ES-I3 (cell line): ENCODE measurements at regions not wholly inside any gene's neighbourhood (a gene's known extent, or its start where the extent isn't known, plus 50 kb on each side); places are given as distances from the start of the nearest gene placed in this dataset.

Experiments used
- H3K36me3 ChIP-seq: 2 replicates; pipeline ENCODE4 v1.6.1; 2013; ENCODE audit warnings: mild to moderate bottlenecking, low read length, control low read depth, moderate library complexity; ENCODE audit not compliant: insufficient read depth
- H3K4me1 ChIP-seq: 2 replicates; pipeline ENCODE4 v1.6.1; 2013; ENCODE audit warnings: mild to moderate bottlenecking, control low read depth, low read length; ENCODE audit not compliant: insufficient read depth
- H3K9ac ChIP-seq: 2 replicates; pipeline ENCODE4 v1.6.1; 2013; ENCODE audit warnings: low read depth, mild to moderate bottlenecking, low read length, moderate library complexity
- H3K9me3 ChIP-seq: 2 replicates; pipeline ENCODE4 v1.6.1; 2013; ENCODE audit warnings: mild to moderate bottlenecking, low read length, moderate library complexity; ENCODE audit not compliant: control insufficient read depth, insufficient read depth

- no peaks in the 10 kb centered on the region for H3K4me1 ChIP-seq
- no peaks in the 10 kb centered on the region for H3K36me3 ChIP-seq
- H3K9me3 ChIP-seq: no peaks in the 10 kb centered on the region
- H3K9ac ChIP-seq: no peak overlapping the region
Observed at GRCh38 chr21:35833388-35833787, 226.9 kb downstream of the SETD4 start.

DNA sequence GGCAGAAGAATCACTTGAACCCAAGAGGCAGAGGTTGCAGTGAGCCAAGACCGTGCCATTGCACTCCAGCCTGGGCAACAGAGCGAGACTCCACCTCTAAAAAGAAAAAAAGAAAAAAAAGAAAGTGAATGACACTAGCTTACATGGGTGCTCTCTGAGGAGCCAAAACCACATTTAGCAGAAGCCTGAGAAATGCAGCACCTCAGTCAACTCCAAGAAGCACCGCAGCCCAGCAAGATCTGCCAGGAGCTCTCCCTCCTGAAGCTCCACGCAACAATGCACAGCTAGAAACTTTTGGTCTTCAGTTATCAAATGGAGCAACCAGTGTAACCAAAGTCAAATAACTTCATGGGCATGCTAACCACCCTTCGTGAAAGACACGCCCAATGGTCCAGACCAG lies 229.1 kb downstream of the SETD4 start:
- H3K4me1 ChIP-seq: no peaks in the 10 kb centered on the region
- no peaks in the 10 kb centered on the region for H3K36me3 ChIP-seq
- no peak overlapping the region for H3K9ac ChIP-seq
- no peaks in the 10 kb centered on the region for H3K9me3 ChIP-seq

GRCh38 chr21:35829067-35829466 lies 231.3 kb downstream of the SETD4 start:
- H3K9me3 ChIP-seq: no peaks in the 10 kb centered on the region
- H3K9ac ChIP-seq: no peak overlapping the region
- no peaks in the 10 kb centered on the region for H3K4me1 ChIP-seq
- H3K36me3 ChIP-seq: no peaks in the 10 kb centered on the region

- Histone ChIP-seq H3K9me3 (no peaks in the 10 kb centered on the region), H3K36me3 (no peaks in the 10 kb centered on the region), H3K9ac (no peak overlapping the region), H3K4me1 (no peaks in the 10 kb centered on the region)
Observed at GRCh38 chr21:35828161-35828560, 232.2 kb downstream of the SETD4 start.

DNA sequence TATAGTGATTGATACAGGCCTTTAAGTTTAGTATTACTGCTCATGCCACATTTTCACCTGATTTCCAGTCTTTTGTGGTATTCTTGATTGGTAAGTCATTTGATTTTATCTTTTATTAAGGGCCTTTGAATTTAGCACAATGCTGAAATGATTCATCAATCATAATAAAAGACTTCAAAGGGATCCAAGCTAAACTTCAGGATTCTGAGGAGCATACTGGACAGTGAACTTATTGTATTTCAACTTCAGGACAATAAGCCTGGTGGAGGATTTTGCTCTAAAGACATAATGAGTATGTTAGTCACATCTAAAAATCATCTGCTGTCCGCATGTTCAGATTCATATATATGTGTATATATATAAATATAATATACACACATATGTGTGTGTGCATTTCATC lies 233.3 kb downstream of the SETD4 start:
- no peaks in the 10 kb centered on the region for H3K9me3 ChIP-seq
- no peaks in the 10 kb centered on the region for H3K4me1 ChIP-seq
- H3K9ac ChIP-seq: no peak overlapping the region
- H3K36me3 ChIP-seq: no peaks in the 10 kb centered on the region

- Histone ChIP-seq H3K9ac (no peak overlapping the region), H3K9me3 (no peaks in the 10 kb centered on the region), H3K4me1 (no peaks in the 10 kb centered on the region), H3K36me3 (no peaks in the 10 kb centered on the region)
Observed at GRCh38 chr21:35825370-35826353, 234.7 kb downstream of the SETD4 start.

GRCh38 chr21:35824136-35824535 lies 236.2 kb downstream of the SETD4 start:
- Histone ChIP-seq H3K9me3 (no peaks in the 10 kb centered on the region), H3K9ac (no peak overlapping the region), H3K36me3 (no peaks in the 10 kb centered on the region), H3K4me1 (no peaks in the 10 kb centered on the region)

DNA sequence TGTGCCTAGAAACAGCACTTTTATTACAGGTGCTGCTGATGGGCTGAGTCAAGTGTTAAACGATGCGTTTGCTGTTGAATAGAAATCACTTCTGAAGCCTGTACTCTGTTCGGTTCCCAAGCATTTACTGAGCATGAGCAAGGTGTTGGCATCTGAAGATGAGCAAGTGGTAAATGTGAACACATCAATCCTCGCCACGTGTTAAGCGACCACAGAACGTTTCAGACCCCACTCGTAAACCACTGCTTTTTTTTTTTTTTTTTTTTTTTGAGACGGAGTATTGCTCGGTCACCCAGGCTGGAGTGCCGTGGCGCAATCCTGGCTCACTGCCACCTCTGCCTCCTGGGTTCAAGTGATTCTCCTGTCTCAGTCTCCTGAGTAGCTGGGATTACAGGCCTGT lies 241.2 kb downstream of the SETD4 start:
- Histone ChIP-seq H3K9me3 (no peaks in the 10 kb centered on the region), H3K36me3 (no peaks in the 10 kb centered on the region), H3K4me1 (no peaks in the 10 kb centered on the region), H3K9ac (no peak overlapping the region)

- H3K9ac ChIP-seq: no peak overlapping the region
- no peaks in the 10 kb centered on the region for H3K4me1 ChIP-seq
- H3K36me3 ChIP-seq: no peaks in the 10 kb centered on the region
- H3K9me3 ChIP-seq: no peaks in the 10 kb centered on the region
Observed at GRCh38 chr21:35818597-35818996, 241.7 kb downstream of the SETD4 start.

- H3K36me3 ChIP-seq: no peaks in the 10 kb centered on the region
- H3K4me1 ChIP-seq: no peaks in the 10 kb centered on the region
- no peaks in the 10 kb centered on the region for H3K9me3 ChIP-seq
- H3K9ac ChIP-seq: no peak overlapping the region
Observed at GRCh38 chr21:35814858-35815619, 245.3 kb downstream of the SETD4 start.

- Histone ChIP-seq H3K4me1 (no peaks in the 10 kb centered on the region), H3K9me3 (no peaks in the 10 kb centered on the region), H3K36me3 (no peaks in the 10 kb centered on the region), H3K9ac (no peak overlapping the region)
Observed at GRCh38 chr21:35812679-35813078, 247.6 kb downstream of the SETD4 start.

- no peaks in the 10 kb centered on the region for H3K4me1 ChIP-seq
- no peak overlapping the region for H3K9ac ChIP-seq
- no peaks in the 10 kb centered on the region for H3K9me3 ChIP-seq
- no peaks in the 10 kb centered on the region for H3K36me3 ChIP-seq
Observed at GRCh38 chr21:35811191-35811806, 249.0 kb downstream of the SETD4 start.

DNA sequence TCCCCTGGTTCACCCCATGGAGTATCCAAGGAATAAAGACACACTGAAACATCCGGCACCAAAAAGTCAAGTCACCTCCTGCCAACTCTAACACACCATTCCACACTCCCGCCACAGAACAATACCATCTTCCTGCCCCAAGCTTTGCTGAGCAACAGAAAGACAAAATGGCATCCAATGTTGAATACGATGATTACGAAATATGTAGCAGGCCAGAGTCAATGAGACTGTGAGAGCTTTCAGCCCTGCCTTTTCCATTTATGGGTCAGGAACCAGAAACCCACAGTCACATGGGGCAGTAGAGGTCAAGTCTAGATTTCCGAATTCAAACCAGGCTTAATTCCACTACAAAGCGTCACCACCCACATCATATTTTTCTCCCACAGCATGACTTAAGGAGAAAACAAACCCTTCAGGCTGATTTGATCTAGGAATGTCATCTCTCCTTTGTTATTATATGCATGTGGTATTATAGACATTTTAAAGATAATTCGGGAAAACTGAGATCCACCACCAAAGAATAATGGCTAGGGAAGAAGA lies 249.8 kb downstream of the SETD4 start:
- no peaks in the 10 kb centered on the region for H3K9me3 ChIP-seq
- no peaks in the 10 kb centered on the region for H3K36me3 ChIP-seq
- H3K4me1 ChIP-seq: no peaks in the 10 kb centered on the region
- no peak overlapping the region for H3K9ac ChIP-seq

DNA sequence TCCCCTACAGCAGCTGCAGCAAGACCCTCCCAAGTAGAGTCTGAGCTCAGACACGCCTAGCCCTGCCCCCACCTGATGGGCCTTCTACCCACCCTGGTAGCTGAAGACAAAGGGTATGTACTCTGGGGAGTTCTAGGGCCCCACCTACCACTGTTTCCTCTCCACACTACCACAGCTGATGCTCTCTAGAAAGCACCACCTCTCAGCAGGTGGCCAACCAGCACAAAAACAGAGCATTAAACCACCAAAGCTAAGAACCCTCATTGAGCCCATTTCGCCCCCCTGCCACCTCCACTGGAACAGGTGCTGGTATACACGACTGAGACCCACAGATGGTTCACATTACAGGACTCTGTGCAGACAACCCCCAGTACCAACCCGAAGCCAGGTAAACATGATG lies 258.9 kb downstream of the SETD4 start:
- Histone ChIP-seq H3K9ac (no peak overlapping the region), H3K9me3 (no peaks in the 10 kb centered on the region), H3K4me1 (no peaks in the 10 kb centered on the region), H3K36me3 (no peaks in the 10 kb centered on the region)
